Thyroid gland (tissue), 4 donors: ENCODE measurements at regions not wholly inside any gene's neighbourhood (a gene's known extent, or its start where the extent isn't known, plus 50 kb on each side); places are given as distances from the start of the nearest gene placed in this dataset.

Experiments
- POLR2A ChIP-seq, 2 donors: fragments of 450-650 bp; IDR thresholded peaks; one replicate each; pipeline ENCODE4 v1.6.1; 2017; ENCODE audit warnings: antibody characterized with exemption in 2 of 2, mild to moderate bottlenecking in 2 of 2, moderate library complexity in 1 of 2
- TF ChIP-seq, protein P1 (sequence below), 6 experiments: fragments of 200-600 bp in 3 of 6; fragments of 450-650 bp in 3 of 6; sonication (generic) in 3 of 6; IDR thresholded peaks; one replicate each; pipeline ENCODE4 v1.5.1; 2016 to 2019; ENCODE audit warnings: antibody characterized with exemption in 6 of 6, mild to moderate bottlenecking in 2 of 6, inconsistent platforms in 1 of 6, moderate library complexity in 1 of 6

GRCh38 chr18:40072761-40073160 lies 1882.3 kb upstream of the PIK3C3 start:
- TF ChIP-seq POLR2A (IDR thresholded peaks at IDR 0.05) = no peak
- TF ChIP-seq, protein P1, sequence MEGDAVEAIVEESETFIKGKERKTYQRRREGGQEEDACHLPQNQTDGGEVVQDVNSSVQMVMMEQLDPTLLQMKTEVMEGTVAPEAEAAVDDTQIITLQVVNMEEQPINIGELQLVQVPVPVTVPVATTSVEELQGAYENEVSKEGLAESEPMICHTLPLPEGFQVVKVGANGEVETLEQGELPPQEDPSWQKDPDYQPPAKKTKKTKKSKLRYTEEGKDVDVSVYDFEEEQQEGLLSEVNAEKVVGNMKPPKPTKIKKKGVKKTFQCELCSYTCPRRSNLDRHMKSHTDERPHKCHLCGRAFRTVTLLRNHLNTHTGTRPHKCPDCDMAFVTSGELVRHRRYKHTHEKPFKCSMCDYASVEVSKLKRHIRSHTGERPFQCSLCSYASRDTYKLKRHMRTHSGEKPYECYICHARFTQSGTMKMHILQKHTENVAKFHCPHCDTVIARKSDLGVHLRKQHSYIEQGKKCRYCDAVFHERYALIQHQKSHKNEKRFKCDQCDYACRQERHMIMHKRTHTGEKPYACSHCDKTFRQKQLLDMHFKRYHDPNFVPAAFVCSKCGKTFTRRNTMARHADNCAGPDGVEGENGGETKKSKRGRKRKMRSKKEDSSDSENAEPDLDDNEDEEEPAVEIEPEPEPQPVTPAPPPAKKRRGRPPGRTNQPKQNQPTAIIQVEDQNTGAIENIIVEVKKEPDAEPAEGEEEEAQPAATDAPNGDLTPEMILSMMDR (IDR thresholded peaks at IDR 0.05) = no peak
